Mesenchymal stem cell (in vitro differentiated cells and primary cell): ENCODE measurements at regions not wholly inside any gene's neighbourhood (a gene's known extent, or its start where the extent isn't known, plus 50 kb on each side); places are given as distances from the start of the nearest gene placed in this dataset.
"Not testable (repeated sequence)": the region's sequence is repeated elsewhere in the genome, so short reads cannot be mapped to it uniquely, and the experiment has no call there.

Experiments used
- DNase-seq: peaks from one replicate; pipeline ENCODE4 v3.0.0-alpha.2; 2013
- H2AFZ ChIP-seq: one replicate; pipeline ENCODE4 v1.6.1; 2013; ENCODE audit warnings: low read depth, mild to moderate bottlenecking, control low read depth, inconsistent platforms, low read length, moderate library complexity
- H2AK5ac ChIP-seq: 2 replicates; pipeline ENCODE4 v1.6.1; 2013; ENCODE audit warnings: low read length, moderate library complexity, mild to moderate bottlenecking, inconsistent platforms; ENCODE audit not compliant: severe bottlenecking
- H2BK120ac ChIP-seq: one replicate; pipeline ENCODE4 v1.6.1; 2013; ENCODE audit warnings: low read depth, mild to moderate bottlenecking, inconsistent platforms, low read length, moderate library complexity
- H2BK12ac ChIP-seq, 2 experiments: one replicate each; pipeline ENCODE4 v1.6.1; 2013; ENCODE audit warnings: inconsistent platforms in 2 of 2, low read length in 2 of 2, mild to moderate bottlenecking in 2 of 2, moderate library complexity in 2 of 2, control low read depth in 1 of 2
- H2BK15ac ChIP-seq: one replicate; pipeline ENCODE4 v1.6.1; 2013; ENCODE audit warnings: mild to moderate bottlenecking, low read depth, inconsistent platforms; ENCODE audit not compliant: poor library complexity, severe bottlenecking
- H2BK5ac ChIP-seq: 2 replicates; pipeline ENCODE4 v1.6.1; 2013; ENCODE audit warnings: low read depth, mild to moderate bottlenecking, low read length, control low read depth, inconsistent platforms; ENCODE audit not compliant: poor library complexity, severe bottlenecking
- H3K14ac ChIP-seq, 2 experiments: one replicate each; pipeline ENCODE4 v1.6.1; 2013; ENCODE audit warnings: inconsistent platforms in 2 of 2, low read length in 2 of 2, control low read depth in 1 of 2, mild to moderate bottlenecking in 1 of 2, moderate library complexity in 1 of 2
- H3K18ac ChIP-seq, 2 experiments: one replicate each; pipeline ENCODE4 v1.6.1; 2013; ENCODE audit warnings: inconsistent platforms in 2 of 2, low read length in 2 of 2, control low read depth in 1 of 2, low read depth in 1 of 2, mild to moderate bottlenecking in 1 of 2
- H3K23ac ChIP-seq, 2 experiments: one replicate each; pipeline ENCODE4 v1.6.1; 2013; ENCODE audit warnings: inconsistent platforms in 2 of 2, low read length in 2 of 2, mild to moderate bottlenecking in 2 of 2, moderate library complexity in 2 of 2, control low read depth in 1 of 2
- H3K27ac ChIP-seq: 2 replicates; pipeline ENCODE4 v1.5.1; 2013; ENCODE audit warnings: mild to moderate bottlenecking, moderate library complexity, low read length, control low read depth, inconsistent platforms; ENCODE audit not compliant: poor library complexity, severe bottlenecking
- H3K27me3 ChIP-seq, 2 experiments: 2 replicates each; pipeline versions ENCODE4 v1.6.1 to v1.7.0; 2013; ENCODE audit warnings: low read length in 2 of 2, mild to moderate bottlenecking in 2 of 2, moderate library complexity in 2 of 2, control low read depth in 1 of 2, inconsistent platforms in 1 of 2; ENCODE audit not compliant: control insufficient read depth in 1 of 2, insufficient read depth in 1 of 2
- H3K36me3 ChIP-seq, 2 experiments: 2 replicates each; pipeline versions ENCODE4 v1.6.1 to v1.7.0; 2013; ENCODE audit warnings: low read length in 2 of 2, control low read depth in 1 of 2, inconsistent platforms in 1 of 2, low read depth in 1 of 2, mild to moderate bottlenecking in 1 of 2; ENCODE audit not compliant: insufficient read depth in 2 of 2, control insufficient read depth in 1 of 2
- H3K4ac ChIP-seq, 2 experiments: one replicate each; pipeline ENCODE4 v1.6.1; 2013; ENCODE audit warnings: inconsistent platforms in 2 of 2, low read length in 2 of 2, mild to moderate bottlenecking in 2 of 2, moderate library complexity in 2 of 2, control low read depth in 1 of 2, low read depth in 1 of 2
- H3K4me1 ChIP-seq: 2 replicates; pipeline ENCODE4 v1.6.1; 2013; ENCODE audit warnings: low read depth, low read length, control low read depth; ENCODE audit not compliant: control insufficient read depth, insufficient read depth
- H3K4me2 ChIP-seq: 2 replicates; pipeline ENCODE4 v1.6.1; 2013; ENCODE audit warnings: low read length, mild to moderate bottlenecking, inconsistent platforms; ENCODE audit not compliant: poor library complexity, severe bottlenecking
- H3K4me3 ChIP-seq, 2 experiments: 2 replicates each; pipeline versions ENCODE4 v1.5.1 to v1.7.0; 2013; ENCODE audit warnings: low read length in 2 of 2, mild to moderate bottlenecking in 2 of 2, control low read depth in 1 of 2, low read depth in 1 of 2; ENCODE audit not compliant: insufficient read depth in 1 of 2
- H3K79me1 ChIP-seq: replicated peaks from 2 replicates; pipeline ENCODE4 v1.6.1; 2013; ENCODE audit warnings: mild to moderate bottlenecking, control low read depth, low read length, inconsistent platforms; ENCODE audit not compliant: poor library complexity, severe bottlenecking
- H3K9ac ChIP-seq: 2 replicates; pipeline ENCODE4 v1.7.0; 2013; ENCODE audit warnings: mild to moderate bottlenecking, low read length, moderate library complexity
- H3K9me3 ChIP-seq: 2 replicates; pipeline ENCODE4 v1.7.0; 2013; ENCODE audit warnings: mild to moderate bottlenecking, low read length; ENCODE audit not compliant: control insufficient read depth
- H4K8ac ChIP-seq: one replicate; pipeline ENCODE4 v1.6.1; 2013; ENCODE audit warnings: inconsistent platforms, mild to moderate bottlenecking, low read length, moderate library complexity
- H4K91ac ChIP-seq: one replicate; pipeline ENCODE4 v1.6.1; 2013; ENCODE audit warnings: mild to moderate bottlenecking, low read length, inconsistent platforms
- WGBS: methylation state at CpG from one replicate; pipeline ENCODE4 v1.1.7; 2013; ENCODE audit warnings: mixed read lengths; 5-methylcytosine and 5-hydroxymethylcytosine counted together

- Histone ChIP-seq H3K23ac (no peak overlapping the region), H3K4me1 (peaks cover 7% of the 10 kb centered on the region), H3K36me3 (peaks cover 0 to 4% of the 10 kb centered on the region in 2 experiments), H2BK5ac (no peak overlapping the region), H3K9ac (no peak overlapping the region), H4K91ac (no peak overlapping the region), H2BK12ac (no peak overlapping the region), H3K14ac (no peak overlapping the region), H4K8ac (no peak overlapping the region), H2BK120ac (no peak overlapping the region), H2AK5ac (no peak overlapping the region), H2BK15ac (no peak overlapping the region), H3K27me3 (no peaks in the 10 kb centered on the region), H3K4me2 (no peak overlapping the region), H3K4ac (no peak overlapping the region), H3K18ac (no peak overlapping the region), H2AFZ (no peak overlapping the region), H3K4me3 (no peak overlapping the region), H3K9me3 (peaks cover 8% of the 10 kb centered on the region), H3K79me1 (no peaks in the 10 kb centered on the region), H3K27ac (no peak overlapping the region)
- WGBS = 100% methylated on average over 1 of the region's 1 CpG
- DNase-seq = no peak
These were observed 101.9 kb upstream of the GALNT15 start for GRCh38 chr3:16072420-16073110.

GRCh38 chr3:16073203-16073602, 101.3 kb upstream of the GALNT15 start:
- Histone ChIP-seq H3K4ac (no peak overlapping the region), H3K18ac (no peak overlapping the region), H3K27me3 (no peaks in the 10 kb centered on the region), H2BK5ac (no peak overlapping the region), H3K23ac (no peak overlapping the region), H3K9me3 (peaks cover 8% of the 10 kb centered on the region), H3K36me3 (peaks cover 0 to 4% of the 10 kb centered on the region in 2 experiments), H3K9ac (no peak overlapping the region), H3K27ac (no peak overlapping the region), H3K4me3 (no peak overlapping the region), H2BK12ac (no peak overlapping the region), H2BK15ac (no peak overlapping the region), H4K8ac (no peak overlapping the region), H3K4me1 (peaks cover 9% of the 10 kb centered on the region), H2AK5ac (no peak overlapping the region), H2AFZ (no peak overlapping the region), H2BK120ac (no peak overlapping the region), H3K79me1 (no peaks in the 10 kb centered on the region), H3K14ac (no peak overlapping the region), H3K4me2 (no peak overlapping the region), H4K91ac (no peak overlapping the region)
- peak; percentile 40 for DNase-seq

GRCh38 chr3:16073990-16074671, 100.3 kb upstream of the GALNT15 start:
- not testable (repeated sequence) for H3K4ac ChIP-seq, H4K91ac ChIP-seq, H4K8ac ChIP-seq, H3K9me3 ChIP-seq, H3K79me1 ChIP-seq, H3K14ac ChIP-seq, H3K18ac ChIP-seq, H2BK5ac ChIP-seq, H2BK15ac ChIP-seq, H2BK12ac ChIP-seq, H2BK120ac ChIP-seq, H3K36me3 ChIP-seq, H3K4me1 ChIP-seq, H2AFZ ChIP-seq, H3K23ac ChIP-seq, H3K4me2 ChIP-seq, H3K9ac ChIP-seq, H3K4me3 ChIP-seq, H3K27ac ChIP-seq, H2AK5ac ChIP-seq, H3K27me3 ChIP-seq
- peak; percentile 51 for DNase-seq

- Histone ChIP-seq H2BK15ac (no peak overlapping the region), H3K14ac (no peak overlapping the region), H2BK120ac (no peak overlapping the region), H2AK5ac (no peak overlapping the region), H3K9me3 (peaks cover 11% of the 10 kb centered on the region), H3K4me3 (no peak overlapping the region), H2BK12ac (no peak overlapping the region), H3K27me3 (no peaks in the 10 kb centered on the region), H3K9ac (no peak overlapping the region), H3K79me1 (no peaks in the 10 kb centered on the region), H3K36me3 (peaks cover 0 to 4% of the 10 kb centered on the region in 2 experiments), H3K18ac (no peak overlapping the region), H3K27ac (no peak overlapping the region), H3K4me2 (no peak overlapping the region), H4K8ac (no peak overlapping the region), H2BK5ac (no peak overlapping the region), H3K4me1 (peaks cover 2% of the 10 kb centered on the region), H3K23ac (no peak overlapping the region), H3K4ac (no peak overlapping the region), H2AFZ (no peak overlapping the region), H4K91ac (no peak overlapping the region)
- DNase-seq = no peak
- WGBS = 90% methylated on average over 3 of the region's 4 CpGs
These were observed 98.8 kb upstream of the GALNT15 start for GRCh38 chr3:16075647-16076046.
